CD4-positive, alpha-beta T cell treated with Interferon alpha-2 for 1 hour (primary cell): ENCODE measurements at regions not wholly inside any gene's neighbourhood (a gene's known extent, or its start where the extent isn't known, plus 50 kb on each side); places are given as distances from the start of the nearest gene placed in this dataset.
"Not testable (repeated sequence)": the region's sequence is repeated elsewhere in the genome, so short reads cannot be mapped to it uniquely, and the experiment has no call there.

Source experiments
- DNase-seq, 2 donors: peaks; one replicate each; pipeline ENCODE4 v3.0.0-alpha.2; 2020 to 2022

- DNase-seq: no peak
Observed at GRCh38 chr6:28809947-28810658, 113.7 kb downstream of the TRIM27 start.

GRCh38 chr6:28810659-28811053 is 113.1 kb downstream of the TRIM27 start:
- DNase-seq: no peak

GRCh38 chr6:28811873-28812272 is 111.9 kb downstream of the TRIM27 start:
- DNase-seq: no peak

- DNase-seq: no peak
Observed at GRCh38 chr6:28812778-28813569, 110.8 kb downstream of the TRIM27 start.

- DNase-seq: no peak
Observed at GRCh38 chr6:28814032-28814976, 109.5 kb downstream of the TRIM27 start.

GRCh38 chr6:28816339-28816908 is 107.4 kb downstream of the TRIM27 start:
- DNase-seq: no peak

- DNase-seq: no peak
Observed at GRCh38 chr6:28816909-28817807, 106.6 kb downstream of the TRIM27 start.

GRCh38 chr6:28817808-28818145 is 106.0 kb downstream of the TRIM27 start:
- no peak for DNase-seq

- no peak for DNase-seq
Observed at GRCh38 chr6:28824793-28825731, 98.7 kb downstream of the TRIM27 start.

- no peak for DNase-seq
Observed at GRCh38 chr6:28825732-28826293, 98.0 kb downstream of the TRIM27 start.

- not testable (repeated sequence) for DNase-seq
Observed at GRCh38 chr6:28831683-28832082, 92.1 kb downstream of the TRIM27 start.

- DNase-seq: not testable (repeated sequence)
Observed at GRCh38 chr6:28836703-28837102, 87.1 kb downstream of the TRIM27 start.

- DNase-seq: peak; percentile 76 to 91
Observed at GRCh38 chr6:28838289-28838633, 85.5 kb downstream of the TRIM27 start.

GRCh38 chr6:28838634-28839442 is 84.9 kb downstream of the TRIM27 start:
- peak; percentile 78 to 85 for DNase-seq

- no peak for DNase-seq
Observed at GRCh38 chr6:28839443-28840120, 84.2 kb downstream of the TRIM27 start.

GRCh38 chr6:28841290-28841689 is 82.5 kb downstream of the TRIM27 start:
- DNase-seq: no peak

GRCh38 chr6:28848756-28849155 is 75.0 kb downstream of the TRIM27 start:
- peak; percentile 43 to 71 for DNase-seq
